ENCODE measurements at regions not wholly inside any gene's neighbourhood (a gene's known extent, or its start where the extent isn't known, plus 50 kb on each side); places are given as distances from the start of the nearest gene placed in this dataset.

GRCh38 chr20:50242548-50242862, 51.9 kb downstream of the CEBPB start:
- DNase-seq: no peak

DNA sequence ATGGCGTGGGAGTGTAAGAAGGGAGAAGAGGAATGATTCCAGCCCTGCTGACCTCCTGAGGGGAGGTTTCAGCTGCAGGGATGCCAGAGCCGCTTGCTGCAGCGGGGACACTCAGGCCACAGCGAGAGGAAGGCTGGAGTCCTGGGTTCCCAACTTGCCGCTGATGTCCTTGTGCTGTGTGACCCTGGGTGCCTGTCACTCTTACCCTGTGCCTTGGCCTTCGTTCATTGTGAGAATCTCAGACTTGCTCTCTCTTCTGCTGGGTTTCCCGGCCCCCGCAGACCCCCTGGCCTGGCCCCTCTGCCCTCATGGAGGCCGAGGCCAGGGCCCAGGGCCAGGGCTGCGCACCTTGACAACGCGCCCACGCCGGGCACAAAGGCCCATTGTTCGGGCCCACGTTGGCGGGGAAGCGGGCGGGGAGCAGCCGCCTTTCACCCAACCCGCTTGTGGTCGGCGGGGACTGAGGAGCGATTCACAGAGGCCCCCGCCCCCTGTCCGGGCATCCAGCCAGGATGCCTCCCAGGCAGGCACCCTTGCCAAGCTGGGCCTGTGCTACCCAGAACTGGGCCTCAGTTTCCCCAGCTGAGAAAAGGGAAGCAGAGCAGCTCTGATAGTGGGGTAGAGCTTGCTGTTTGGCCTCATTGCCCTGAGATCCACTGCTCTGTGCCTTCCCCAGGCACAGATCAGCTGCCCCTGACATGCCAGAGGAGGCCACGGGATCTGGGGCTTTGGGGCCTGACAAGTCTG, 52.4 kb downstream of the CEBPB start:
- DNase-seq: peak; percentile 68

GRCh38 chr20:50243610-50244351, 53.2 kb downstream of the CEBPB start:
- DNase-seq: no peak

GRCh38 chr20:50244352-50245149, 53.9 kb downstream of the CEBPB start:
- DNase-seq: no peak

GRCh38 chr20:50245498-50246366, 55.1 kb downstream of the CEBPB start:
- DNase-seq: no peak

GRCh38 chr20:50246367-50247195, 56.0 kb downstream of the CEBPB start:
- DNase-seq: no peak

DNA sequence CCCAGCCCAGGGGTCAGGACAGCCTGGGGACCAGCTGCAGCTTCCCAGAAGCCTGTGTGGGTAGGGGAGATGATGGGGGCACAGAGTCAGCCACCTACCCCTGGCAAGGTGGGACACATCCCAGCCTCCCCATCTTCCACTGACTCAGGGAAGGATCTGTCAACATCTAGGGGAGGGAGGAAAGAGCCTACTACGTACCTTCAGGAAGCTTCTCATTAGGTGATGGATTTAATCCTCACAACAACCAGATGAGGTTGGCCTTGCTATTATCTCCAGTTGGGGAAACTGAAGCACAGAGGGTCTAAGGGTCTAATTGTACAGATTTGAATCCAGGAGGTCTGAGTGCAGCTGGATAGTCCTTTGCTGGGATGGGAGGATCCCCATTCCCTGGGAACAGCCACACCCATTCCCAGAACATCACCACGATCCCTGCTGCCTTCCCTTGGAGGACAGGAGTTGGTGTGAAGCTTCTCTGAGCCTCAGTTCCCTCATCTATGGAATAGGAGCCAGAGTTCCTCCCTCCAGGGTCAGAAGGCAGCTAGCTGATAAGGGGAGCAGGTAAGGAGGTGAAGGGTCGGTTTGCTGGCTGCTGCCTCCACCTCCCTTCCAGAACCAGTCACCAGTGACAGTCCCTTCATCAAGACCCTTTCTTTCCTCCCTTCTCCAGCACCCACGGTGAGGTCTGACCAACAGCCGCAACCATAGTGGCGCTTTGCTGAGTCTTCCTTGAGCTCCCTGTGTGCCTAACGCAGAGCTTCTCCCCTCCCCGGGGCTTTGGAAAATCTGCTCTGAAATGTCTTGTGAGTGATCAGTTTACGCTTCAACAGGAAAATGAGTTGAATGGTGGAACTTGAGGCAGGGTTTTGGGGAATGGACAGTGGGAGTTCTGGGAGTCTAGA, 56.8 kb downstream of the CEBPB start:
- DNase-seq: no peak

- DNase-seq: no peak
Measured at GRCh38 chr20:50248104-50248641, 57.5 kb downstream of the CEBPB start.

DNA sequence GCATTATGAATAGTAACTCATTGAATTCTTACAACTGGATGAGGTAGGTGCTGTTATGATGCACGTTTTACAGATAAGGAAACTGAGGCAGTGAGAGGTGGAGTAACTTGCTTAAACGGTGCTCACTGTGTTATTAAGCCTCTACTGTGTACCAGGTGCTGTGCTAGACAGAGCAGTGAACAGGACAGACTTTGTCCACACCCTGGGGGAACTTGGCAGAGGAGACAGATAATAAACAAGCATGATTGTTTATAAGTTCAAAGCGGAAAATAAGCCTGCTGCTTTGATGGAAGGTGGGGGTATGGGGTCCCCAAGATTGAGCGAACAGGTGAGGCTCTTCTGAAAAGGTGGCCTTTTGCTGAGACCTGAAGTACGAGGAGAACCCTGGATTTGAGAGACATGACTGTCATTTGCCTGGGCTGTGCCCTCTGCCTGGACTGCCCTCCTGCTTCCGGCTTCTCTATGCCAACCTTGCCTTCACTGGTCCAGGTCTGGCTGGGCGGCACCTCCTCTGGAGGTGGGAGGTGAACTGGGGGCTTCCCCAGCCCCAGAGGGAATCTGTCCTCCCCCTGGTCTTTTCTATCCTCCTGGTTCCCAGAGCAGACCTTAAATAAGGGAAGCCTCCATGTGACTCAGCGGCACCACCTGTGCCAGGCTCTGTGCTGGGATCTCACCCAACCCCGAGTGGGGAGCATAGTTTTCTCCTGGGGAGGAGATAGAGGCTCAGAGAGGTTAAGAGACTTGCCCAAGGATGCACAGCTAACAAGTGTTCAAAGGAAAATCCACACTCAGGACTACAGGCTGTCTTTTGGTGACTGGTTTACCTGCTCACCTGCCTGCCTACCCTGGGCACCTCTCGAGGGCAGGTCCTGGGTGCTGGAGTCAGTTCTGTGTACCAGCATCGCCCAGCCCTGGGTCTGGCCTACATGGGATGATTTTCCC, 59.1 kb downstream of the CEBPB start:
- DNase-seq: no peak

- no peak for DNase-seq
Measured at GRCh38 chr20:50250679-50251382, 60.2 kb downstream of the CEBPB start.

DNA sequence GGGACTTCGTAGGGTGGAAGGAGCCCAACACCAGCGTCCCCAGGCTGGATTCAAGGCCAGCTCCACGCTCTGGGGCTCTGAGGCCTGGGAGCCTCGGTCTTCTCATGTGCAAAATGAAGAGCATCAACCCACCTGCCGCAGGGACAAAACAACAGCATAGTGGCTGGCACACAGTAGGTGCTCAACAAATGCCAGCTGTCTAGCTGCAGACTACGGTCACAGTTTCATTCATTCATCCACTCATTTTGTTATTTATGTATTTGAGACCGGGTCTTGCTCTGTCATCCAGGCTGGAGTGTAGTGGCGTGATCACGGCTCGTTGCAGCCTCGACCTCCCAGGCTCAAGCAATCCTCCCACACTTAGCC, 60.7 kb downstream of the CEBPB start:
- no peak for DNase-seq

DNA sequence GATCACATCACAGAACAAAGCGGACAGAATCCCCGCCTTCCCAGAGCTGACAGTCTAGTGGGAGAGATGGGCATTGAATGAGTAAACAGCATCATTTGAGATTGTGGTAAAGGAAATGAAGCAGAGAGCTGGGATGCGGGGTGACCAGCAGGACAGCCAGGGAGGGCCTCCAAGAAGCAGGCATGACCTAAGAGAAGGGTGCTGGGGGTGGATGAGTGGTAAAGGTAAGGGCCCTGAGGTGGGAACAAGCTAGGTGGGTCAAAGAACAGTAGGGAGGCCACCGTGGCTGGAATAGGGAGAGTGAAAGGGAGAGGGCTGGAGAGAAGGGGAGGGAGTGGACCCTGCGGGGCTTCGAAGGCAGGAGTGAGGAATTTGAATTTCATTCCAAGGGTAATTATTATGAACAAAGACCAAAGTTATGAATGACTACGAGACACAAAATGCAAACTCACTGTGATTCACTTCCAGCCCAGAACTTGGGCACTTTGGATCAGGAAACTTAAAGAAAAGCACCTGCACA, 61.4 kb downstream of the CEBPB start:
- no peak for DNase-seq

GRCh38 chr20:50252701-50253100, 62.1 kb downstream of the CEBPB start:
- DNase-seq: no peak

DNA sequence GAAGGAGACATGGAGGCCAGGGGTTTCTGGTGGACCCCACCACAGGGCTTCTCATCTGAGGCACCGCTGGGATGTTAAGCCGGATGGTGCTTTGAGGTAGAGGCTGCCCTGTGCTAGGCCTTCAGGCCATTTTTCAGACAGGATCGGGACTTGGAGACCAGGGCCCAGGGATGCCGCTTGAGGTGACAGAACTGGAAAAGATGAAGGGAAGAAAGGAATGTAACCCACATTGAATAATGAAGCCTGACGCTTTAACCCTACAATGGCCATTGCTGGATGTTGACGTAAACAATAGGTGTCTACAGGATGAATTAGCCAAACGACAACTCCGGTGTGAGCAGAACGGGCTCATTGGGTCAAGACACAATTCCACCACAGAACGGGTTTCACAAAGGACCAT, 62.5 kb downstream of the CEBPB start:
- no peak for DNase-seq

- DNase-seq: no peak
Measured at GRCh38 chr20:50254466-50255079, 63.9 kb downstream of the CEBPB start.

GRCh38 chr20:50256577-50256976, 65.9 kb downstream of the CEBPB start:
- DNase-seq: no peak

- DNase-seq: no peak
Measured at GRCh38 chr20:50257860-50258259, 67.2 kb downstream of the CEBPB start.

Measured in NCI-H1105 treated with DMSO at 0.1 percent for 48 hours (cell line).